ENCODE measurements at regions not wholly inside any gene's neighbourhood (a gene's known extent, or its start where the extent isn't known, plus 50 kb on each side); places are given as distances from the start of the nearest gene placed in this dataset.

DNA sequence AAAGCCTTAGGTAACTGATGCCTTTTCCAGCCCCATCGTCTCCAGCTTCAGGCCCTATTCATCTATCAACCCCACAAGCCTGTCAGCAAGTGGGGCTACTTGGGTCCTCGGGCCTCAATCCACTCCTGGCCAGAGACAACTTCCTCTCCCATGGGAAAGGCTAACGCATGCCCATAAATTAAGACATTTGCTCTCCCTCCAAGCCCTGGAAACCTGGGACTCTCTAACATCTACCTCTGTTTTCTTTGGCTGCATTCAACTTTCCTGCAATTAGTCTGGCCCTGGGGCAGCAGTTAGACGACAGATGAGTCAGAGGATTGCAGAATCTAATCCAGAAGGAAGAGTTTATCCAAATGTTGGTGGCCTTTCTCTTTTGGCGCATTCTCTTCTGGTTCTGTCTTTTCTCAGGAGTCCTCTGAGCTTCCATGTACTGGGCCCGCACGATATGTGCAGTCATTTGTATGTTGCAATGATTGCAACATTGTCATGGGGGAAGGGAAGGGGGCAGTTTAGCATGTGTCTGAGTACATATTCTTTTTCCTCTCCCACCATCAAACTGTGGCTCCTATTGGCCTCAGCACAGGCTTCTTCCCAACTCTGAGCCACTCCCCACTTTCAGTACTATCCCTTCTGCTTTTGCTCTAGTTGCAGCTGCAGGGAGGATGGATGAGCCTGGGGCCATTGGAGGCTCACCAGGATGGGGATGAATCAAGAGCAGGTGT is 54.4 kb downstream of the NAV1 start:
- H3K36me3 ChIP-seq (ENCODE audit: low read depth): 0 out of 2 replicates have a peak, but pooled peaks cover 3% of the 10 kb centered on the region
- DNase-seq: peak; percentile 98
- peaks cover 88% of the 10 kb centered on the region for H3K79me2 ChIP-seq (ENCODE audit: insufficient read depth)
- H2AFZ ChIP-seq: no peak overlapping the region
- H3K4me2 ChIP-seq (ENCODE audit: unreplicated experiment): peak overlapping the region; percentile 12
- 0 to 4% methylated on average over 7 of the region's 7 CpGs for WGBS, 2 experiments (ENCODE audit: low coverage in 1 of 2, low lambda C conversion rate in 2 of 2, missing lambda C conversion rate in 2 of 2)
- peaks cover 20% of the 10 kb centered on the region for H3K4me1 ChIP-seq (ENCODE audit: insufficient read depth)
- H3K9me3 ChIP-seq (ENCODE audit: low read depth): no peaks in the 10 kb centered on the region
- H3K9ac ChIP-seq: peak overlapping the region; percentile 60
- no peaks in the 10 kb centered on the region for H3K9me2 ChIP-seq (ENCODE audit: insufficient read depth)
- H3K27me3 ChIP-seq (replicated peaks; ENCODE audit: insufficient read depth): no peaks in the 10 kb centered on the region
- H3K4me3 ChIP-seq: no peak overlapping the region
- peak overlapping the region; percentile 91 for H3K27ac ChIP-seq
- peaks cover 36% of the 10 kb centered on the region for H3F3A ChIP-seq (ENCODE audit: insufficient read depth)
- H4K20me1 ChIP-seq (ENCODE audit: insufficient read depth): no peaks in the 10 kb centered on the region
- TF ChIP-seq EZH2 (IDR thresholded peaks at IDR 0.05; ENCODE audit: insufficient read depth, poor library complexity, severe bottlenecking) (no peak), EZH2phosphoT487 (IDR thresholded peaks at IDR 0.05; ENCODE audit: insufficient read depth, low read depth) (no peak; the same call in 1 of the 2 replicates)
- in situ Hi-C loops (cut with MboI): no loop called here

DNA sequence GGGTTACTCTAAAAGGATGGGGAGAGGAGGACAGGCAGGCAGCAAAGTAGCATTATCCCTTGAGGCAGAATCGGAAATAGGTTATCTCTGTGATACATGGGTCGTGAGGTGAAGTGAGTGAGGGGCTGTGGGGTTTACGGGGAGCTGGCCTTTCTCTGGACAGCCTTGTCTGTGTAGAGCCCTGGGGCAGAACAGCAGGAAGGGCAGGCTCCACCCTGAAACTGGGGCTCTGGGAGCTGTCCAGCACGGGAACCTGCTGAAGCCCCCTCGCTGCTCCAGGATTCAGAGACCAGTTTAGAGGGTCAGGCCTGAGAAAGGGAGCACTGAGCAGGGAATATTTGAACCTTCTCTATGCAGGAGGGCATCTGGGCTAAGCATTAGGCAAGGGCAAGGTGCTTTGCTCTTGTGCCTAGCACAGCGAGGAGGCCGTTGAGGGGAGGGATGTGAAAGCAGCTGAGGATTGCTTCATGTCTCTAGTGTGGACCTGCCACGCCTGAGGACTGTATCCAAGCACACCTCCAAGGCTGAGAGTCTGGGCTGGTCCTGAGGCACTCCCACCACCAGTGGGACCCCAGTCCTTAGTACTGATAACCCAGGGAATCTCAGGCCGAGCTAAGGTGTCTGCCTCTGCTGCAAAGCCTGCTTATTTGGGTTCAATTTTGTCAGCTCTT is 55.8 kb downstream of the NAV1 start:
- Histone ChIP-seq H3K36me3 (ENCODE audit: low read depth) (no peaks in the 10 kb centered on the region), H3K27me3 (replicated peaks; ENCODE audit: insufficient read depth) (no peaks in the 10 kb centered on the region), H3F3A (ENCODE audit: insufficient read depth) (peaks cover 36% of the 10 kb centered on the region), H3K27ac (peak overlapping the region; percentile 91), H3K79me2 (ENCODE audit: insufficient read depth) (peaks cover 88% of the 10 kb centered on the region), H3K9me3 (ENCODE audit: low read depth) (no peaks in the 10 kb centered on the region), H3K9ac (no peak overlapping the region), H3K4me1 (ENCODE audit: insufficient read depth) (peaks cover 20% of the 10 kb centered on the region), H3K4me2 (ENCODE audit: unreplicated experiment) (no peak overlapping the region), H3K4me3 (no peak overlapping the region), H2AFZ (no peak overlapping the region), H3K9me2 (ENCODE audit: insufficient read depth) (no peaks in the 10 kb centered on the region), H4K20me1 (ENCODE audit: insufficient read depth) (no peaks in the 10 kb centered on the region)
- no peak for TF ChIP-seq EZH2phosphoT487 (IDR thresholded peaks at IDR 0.05; ENCODE audit: insufficient read depth, low read depth)
- no peak for TF ChIP-seq EZH2 (IDR thresholded peaks at IDR 0.05; ENCODE audit: insufficient read depth, poor library complexity, severe bottlenecking)
- in situ Hi-C loops (cut with MboI): no loop called here
- WGBS, 2 experiments (ENCODE audit: low coverage in 1 of 2, low lambda C conversion rate in 2 of 2, missing lambda C conversion rate in 2 of 2): 79 to 87% methylated on average over 8 to 9 of the region's 9 CpGs
- peak; percentile 55 for DNase-seq

DNA sequence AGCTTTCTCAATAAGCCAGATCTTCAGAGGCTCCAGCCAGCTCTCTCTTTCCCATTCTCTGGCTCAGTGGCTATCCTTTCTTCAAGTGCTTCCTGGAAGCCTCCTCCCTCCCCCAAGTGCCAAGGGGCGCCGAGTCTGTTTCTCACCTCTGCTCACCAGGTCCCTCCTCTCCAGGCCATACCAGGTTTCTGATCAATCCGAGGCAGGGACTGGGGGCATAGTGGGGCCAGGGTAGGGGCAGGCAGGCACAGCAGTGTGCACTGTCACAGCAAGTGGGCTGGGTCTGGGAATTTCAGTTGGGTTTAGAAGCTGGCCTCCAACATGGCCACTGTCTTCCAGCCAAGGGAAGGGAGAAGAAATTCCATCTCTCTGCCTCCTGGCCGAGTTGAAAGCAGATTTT is 56.5 kb downstream of the NAV1 start:
- no peak overlapping the region for H3K4me3 ChIP-seq
- H3K27me3 ChIP-seq (replicated peaks; ENCODE audit: insufficient read depth): no peaks in the 10 kb centered on the region
- DNase-seq: no peak
- no peak overlapping the region for H3K9ac ChIP-seq
- TF ChIP-seq EZH2phosphoT487 (IDR thresholded peaks at IDR 0.05; ENCODE audit: insufficient read depth, low read depth) (no peak), EZH2 (IDR thresholded peaks at IDR 0.05; ENCODE audit: insufficient read depth, poor library complexity, severe bottlenecking) (no peak)
- 95% methylated on average over 4 of the region's 4 CpGs for WGBS, 2 experiments (ENCODE audit: low coverage in 1 of 2, low lambda C conversion rate in 2 of 2, missing lambda C conversion rate in 2 of 2)
- H3K9me2 ChIP-seq (ENCODE audit: insufficient read depth): no peaks in the 10 kb centered on the region
- peaks cover 40% of the 10 kb centered on the region for H3F3A ChIP-seq (ENCODE audit: insufficient read depth)
- H3K9me3 ChIP-seq (ENCODE audit: low read depth): no peaks in the 10 kb centered on the region
- in situ Hi-C loops (cut with MboI): no loop called here
- no peaks in the 10 kb centered on the region for H3K36me3 ChIP-seq (ENCODE audit: low read depth)
- peaks cover 20% of the 10 kb centered on the region for H3K4me1 ChIP-seq (ENCODE audit: insufficient read depth)
- H3K79me2 ChIP-seq (ENCODE audit: insufficient read depth): peaks cover 88% of the 10 kb centered on the region
- H3K4me2 ChIP-seq (ENCODE audit: unreplicated experiment): no peak overlapping the region
- no peak overlapping the region for H2AFZ ChIP-seq
- no peaks in the 10 kb centered on the region for H4K20me1 ChIP-seq (ENCODE audit: insufficient read depth)
- H3K27ac ChIP-seq: no peak overlapping the region

DNA sequence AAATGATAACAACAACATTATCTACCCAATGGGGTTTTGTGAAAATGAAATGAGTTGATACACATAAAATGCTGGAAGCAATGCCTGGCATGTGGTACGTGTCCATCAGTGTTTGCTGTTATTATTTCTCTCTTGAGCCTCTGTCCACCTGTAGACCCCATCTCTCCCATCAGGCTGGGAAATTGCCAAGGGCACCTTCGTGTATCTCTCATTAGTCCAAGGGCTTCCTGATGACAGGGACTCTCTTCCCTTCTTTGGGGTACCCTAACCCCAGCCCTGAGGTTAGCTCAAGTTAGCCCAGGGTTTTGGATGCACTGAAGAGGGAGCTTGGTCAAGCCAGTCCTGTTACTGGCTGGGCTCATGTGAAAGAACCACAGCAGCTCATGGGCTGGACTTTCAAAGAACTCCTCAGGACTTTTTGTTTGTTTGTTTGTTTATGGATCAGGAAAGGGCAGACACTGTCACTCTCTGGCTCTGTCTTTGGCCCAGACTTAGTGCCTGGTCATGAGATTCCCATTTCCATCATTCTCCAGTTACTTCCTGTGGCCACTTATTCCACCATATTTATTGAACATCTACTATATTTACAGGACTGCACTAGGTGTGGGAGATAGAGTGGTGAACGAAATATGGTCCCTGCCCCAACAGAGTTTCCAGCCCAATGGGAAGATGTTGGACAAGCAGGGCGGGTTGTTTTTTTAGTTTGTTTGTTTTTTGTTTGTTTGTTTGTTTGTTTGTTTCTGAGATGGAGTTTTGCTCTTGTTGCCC is 57.4 kb downstream of the NAV1 start:
- TF ChIP-seq EZH2phosphoT487 (IDR thresholded peaks at IDR 0.05; ENCODE audit: insufficient read depth, low read depth): no peak
- no peak for TF ChIP-seq EZH2 (IDR thresholded peaks at IDR 0.05; ENCODE audit: insufficient read depth, poor library complexity, severe bottlenecking)
- whole genome bisulfite sequencing, 2 experiments (ENCODE audit: low coverage in 1 of 2, low lambda C conversion rate in 2 of 2, missing lambda C conversion rate in 2 of 2): 69 to 71% methylated on average over 4 of the region's 4 CpGs
- no peak overlapping the region for H2AFZ ChIP-seq
- no peaks in the 10 kb centered on the region for H3K27me3 ChIP-seq (replicated peaks; ENCODE audit: insufficient read depth)
- no peak overlapping the region for H3K4me3 ChIP-seq
- H3K9ac ChIP-seq: no peak overlapping the region
- peaks cover 45% of the 10 kb centered on the region for H3F3A ChIP-seq (ENCODE audit: insufficient read depth)
- DNase-seq: no peak
- peaks cover 29% of the 10 kb centered on the region for H3K4me1 ChIP-seq (ENCODE audit: insufficient read depth)
- H4K20me1 ChIP-seq (ENCODE audit: insufficient read depth): no peaks in the 10 kb centered on the region
- H3K27ac ChIP-seq: no peak overlapping the region
- in situ Hi-C loops (cut with MboI): no loop called here
- peaks cover 88% of the 10 kb centered on the region for H3K79me2 ChIP-seq (ENCODE audit: insufficient read depth)
- H3K9me3 ChIP-seq (ENCODE audit: low read depth): no peaks in the 10 kb centered on the region
- no peak overlapping the region for H3K4me2 ChIP-seq (ENCODE audit: unreplicated experiment)
- H3K36me3 ChIP-seq (ENCODE audit: low read depth): 0 out of 2 replicates have a peak, but pooled peaks cover 5% of the 10 kb centered on the region
- no peaks in the 10 kb centered on the region for H3K9me2 ChIP-seq (ENCODE audit: insufficient read depth)

Measured in GM23248 (cell line).